Subcutaneous abdominal adipose tissue (tissue), 5 donors: ENCODE measurements at regions not wholly inside any gene's neighbourhood (a gene's known extent, or its start where the extent isn't known, plus 50 kb on each side); places are given as distances from the start of the nearest gene placed in this dataset.

Experiments used
- H3K27ac ChIP-seq: one replicate; pipeline ENCODE4 v1.7.0; 2013; ENCODE audit warnings: low read depth, mild to moderate bottlenecking, inconsistent platforms, low read length, moderate library complexity
- H3K27me3 ChIP-seq, 5 donors: one replicate each; pipeline ENCODE4 v1.7.0; 2013; ENCODE audit warnings: low read length in 5 of 5, inconsistent platforms in 1 of 5; ENCODE audit not compliant: control insufficient read depth in 5 of 5, insufficient read depth in 4 of 5
- H3K36me3 ChIP-seq, 5 donors: one replicate each; pipeline ENCODE4 v1.7.0; 2013; ENCODE audit warnings: low read length in 5 of 5; ENCODE audit not compliant: control insufficient read depth in 5 of 5, insufficient read depth in 5 of 5
- H3K4me1 ChIP-seq, 5 donors: one replicate each; pipeline ENCODE4 v1.7.0; 2013; ENCODE audit warnings: low read length in 5 of 5, mild to moderate bottlenecking in 3 of 5, moderate library complexity in 1 of 5; ENCODE audit not compliant: control insufficient read depth in 5 of 5, insufficient read depth in 5 of 5
- H3K4me3 ChIP-seq, 5 donors: one replicate each; pipeline ENCODE4 v1.7.0; 2013; ENCODE audit warnings: low read length in 5 of 5, low read depth in 1 of 5
- H3K9ac ChIP-seq, 5 donors: one replicate each; pipeline ENCODE4 v1.7.0; 2013; ENCODE audit warnings: low read length in 5 of 5, mild to moderate bottlenecking in 4 of 5, moderate library complexity in 3 of 5
- H3K9me3 ChIP-seq, 5 donors: one replicate each; pipeline ENCODE4 v1.7.0; 2013; ENCODE audit warnings: low read length in 5 of 5; ENCODE audit not compliant: control insufficient read depth in 5 of 5
- donor health status: healthy.
- donor health status: healthy.
- donor health status: healthy.
- donor health status: healthy.
- donor health status: healthy.

- no peak overlapping the region for H3K27ac ChIP-seq
- H3K9me3 ChIP-seq = no peaks in the 10 kb centered on the region
- H3K4me1 ChIP-seq = peaks cover 0 to 8% (median 0%) of the 10 kb centered on the region in 5 donors
- no peak overlapping the region for H3K9ac ChIP-seq
- no peaks in the 10 kb centered on the region for H3K36me3 ChIP-seq
- H3K27me3 ChIP-seq = peaks cover 4 to 22% (median 11%) of the 10 kb centered on the region in 5 donors
- no peak overlapping the region for H3K4me3 ChIP-seq
These were observed 76.7 kb downstream of the FRMPD3 start for GRCh38 chrX:107526141-107526540.

DNA sequence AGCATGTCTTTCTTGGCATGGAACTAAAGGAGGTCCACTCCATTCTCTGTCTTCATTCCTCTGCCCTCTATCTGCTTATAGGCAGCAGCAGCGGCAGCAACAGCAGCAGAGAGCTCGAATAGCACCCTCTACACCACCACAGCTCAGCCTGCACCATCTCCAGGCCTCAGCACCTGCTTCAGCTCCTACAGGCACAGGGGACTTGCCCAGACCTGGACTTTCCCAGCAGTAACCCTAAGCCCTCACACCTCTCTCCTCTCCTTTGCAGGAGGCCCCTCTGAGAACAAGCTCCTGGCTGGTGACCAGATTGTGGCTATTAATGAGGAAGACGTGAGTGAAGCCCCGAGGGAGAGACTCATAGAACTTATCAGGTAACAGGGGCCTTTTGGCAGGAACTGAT is 80.7 kb downstream of the FRMPD3 start:
- Histone ChIP-seq H3K4me3 (no peak overlapping the region), H3K27ac (no peak overlapping the region), H3K4me1 (peaks cover 0 to 8% (median 0%) of the 10 kb centered on the region in 5 donors), H3K27me3 (peaks cover 0 to 22% (median 11%) of the 10 kb centered on the region in 5 donors), H3K36me3 (no peaks in the 10 kb centered on the region), H3K9me3 (no peaks in the 10 kb centered on the region), H3K9ac (no peak overlapping the region)

DNA sequence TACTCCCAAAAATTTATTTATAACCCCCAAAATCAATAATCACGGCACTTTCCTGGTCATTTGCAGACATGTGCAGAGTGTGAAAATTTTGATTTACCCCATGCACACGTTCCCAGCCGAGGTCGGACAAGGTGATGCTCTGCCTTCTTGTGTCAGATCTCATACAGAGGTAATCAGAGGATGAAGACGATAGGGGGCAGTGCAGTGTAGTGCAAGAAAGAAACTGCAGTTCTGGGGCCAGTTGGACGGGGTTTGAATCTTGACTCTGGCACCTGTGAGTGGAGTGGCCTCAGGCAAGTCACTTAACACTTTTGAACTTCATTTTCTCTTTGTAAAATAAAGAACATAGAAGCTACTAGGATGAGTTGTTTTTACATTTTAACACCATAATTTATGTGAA is 88.4 kb downstream of the FRMPD3 start:
- Histone ChIP-seq H3K27me3 (peaks cover 0 to 22% (median 6%) of the 10 kb centered on the region in 5 donors), H3K36me3 (no peaks in the 10 kb centered on the region)

DNA sequence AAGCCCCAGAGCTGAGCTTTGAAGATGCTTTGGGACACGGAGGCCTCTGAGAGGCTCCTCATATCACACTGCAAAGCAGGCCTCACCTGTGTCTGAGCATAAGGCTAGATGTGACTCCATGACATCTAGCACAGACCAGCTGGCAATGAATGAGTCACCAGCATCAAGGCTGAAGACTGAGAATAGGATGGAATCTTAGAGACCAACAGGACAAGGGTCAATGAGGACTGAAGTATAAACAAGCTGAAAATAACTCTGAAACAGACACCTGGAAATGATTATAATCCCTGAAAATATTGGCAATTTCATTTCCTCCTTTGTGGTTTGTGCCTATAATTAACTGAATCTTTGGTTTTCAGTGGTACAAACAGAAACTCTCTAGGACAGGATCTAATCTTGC is 87.1 kb upstream of the PRPS1 start:
- Histone ChIP-seq H3K9me3 (no peaks in the 10 kb centered on the region), H3K27me3 (peaks cover 0 to 16% (median 4%) of the 10 kb centered on the region in 5 donors), H3K4me1 (no peaks in the 10 kb centered on the region), H3K9ac (no peak overlapping the region), H3K4me3 (no peak overlapping the region), H3K36me3 (no peaks in the 10 kb centered on the region), H3K27ac (no peak overlapping the region)

More for the DNA sequence above, 88.4 kb downstream of the FRMPD3 start:
- H3K27ac ChIP-seq = no peak overlapping the region
- H3K4me1 ChIP-seq = no peaks in the 10 kb centered on the region
- H3K9me3 ChIP-seq = no peaks in the 10 kb centered on the region
- no peak overlapping the region for H3K9ac ChIP-seq
- no peak overlapping the region for H3K4me3 ChIP-seq

DNA sequence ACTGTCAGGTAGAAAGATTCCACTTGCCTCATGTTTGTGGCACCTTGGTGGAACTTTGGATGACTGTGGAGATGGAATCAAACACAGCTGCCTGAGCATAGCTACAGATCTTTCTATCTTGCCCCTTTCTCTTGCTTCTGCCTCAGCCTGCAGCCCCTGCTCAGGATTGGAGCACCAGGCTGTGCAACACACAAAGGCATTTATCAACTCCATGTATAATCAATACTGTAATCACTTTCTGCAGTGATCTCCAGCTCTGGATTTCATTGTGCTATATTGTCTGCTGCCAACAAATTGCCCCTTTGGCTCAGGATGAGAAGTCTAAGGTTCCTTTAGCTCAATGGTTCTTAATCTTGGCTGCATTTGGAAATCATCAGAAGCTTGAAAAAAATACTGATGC is 86.3 kb upstream of the PRPS1 start:
- H3K9ac ChIP-seq = no peak overlapping the region
- no peak overlapping the region for H3K4me3 ChIP-seq
- no peaks in the 10 kb centered on the region for H3K36me3 ChIP-seq
- H3K27me3 ChIP-seq = peaks cover 0 to 15% (median 7%) of the 10 kb centered on the region in 5 donors
- H3K9me3 ChIP-seq = no peaks in the 10 kb centered on the region
- no peak overlapping the region for H3K27ac ChIP-seq
- H3K4me1 ChIP-seq = no peaks in the 10 kb centered on the region

DNA sequence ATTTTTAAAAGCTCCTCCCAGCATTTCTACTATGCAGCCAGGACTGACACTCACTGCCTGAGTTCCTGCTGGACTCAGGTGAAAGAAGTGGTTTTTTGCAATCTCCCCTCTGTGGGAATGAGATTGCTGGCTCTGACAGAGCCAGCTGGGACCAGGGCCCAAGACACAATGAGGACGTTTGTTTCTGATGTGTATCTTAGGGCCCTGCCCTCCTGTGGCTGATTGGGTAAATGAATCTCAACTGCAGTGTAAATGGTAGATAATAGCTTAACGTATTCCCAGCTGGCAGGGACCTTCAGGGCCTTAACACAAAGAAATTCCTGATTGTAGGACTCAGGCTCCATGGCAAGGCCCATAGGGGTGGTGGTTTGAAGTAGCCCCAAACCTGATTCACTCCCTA is 85.8 kb upstream of the PRPS1 start:
- no peak overlapping the region for H3K9ac ChIP-seq
- no peak overlapping the region for H3K4me3 ChIP-seq
- no peaks in the 10 kb centered on the region for H3K9me3 ChIP-seq
- peaks cover 0 to 14% (median 11%) of the 10 kb centered on the region in 5 donors for H3K27me3 ChIP-seq
- no peak overlapping the region for H3K27ac ChIP-seq
- no peaks in the 10 kb centered on the region for H3K36me3 ChIP-seq
- H3K4me1 ChIP-seq = no peaks in the 10 kb centered on the region

GRCh38 chrX:107547621-107548020 is 80.7 kb upstream of the PRPS1 start:
- Histone ChIP-seq H3K27me3 (peaks cover under 1 to 23% (median 11%) of the 10 kb centered on the region in 5 donors), H3K27ac (no peak overlapping the region), H3K9me3 (no peaks in the 10 kb centered on the region), H3K36me3 (no peaks in the 10 kb centered on the region), H3K9ac (no peak overlapping the region), H3K4me3 (no peak overlapping the region), H3K4me1 (no peaks in the 10 kb centered on the region)

GRCh38 chrX:107548775-107549174 is 79.5 kb upstream of the PRPS1 start:
- H3K9ac ChIP-seq = no peak overlapping the region
- H3K36me3 ChIP-seq = no peaks in the 10 kb centered on the region
- H3K4me1 ChIP-seq = no peaks in the 10 kb centered on the region
- peaks cover 8 to 23% (median 12%) of the 10 kb centered on the region in 5 donors for H3K27me3 ChIP-seq
- no peaks in the 10 kb centered on the region for H3K9me3 ChIP-seq
- H3K27ac ChIP-seq = no peak overlapping the region
- no peak overlapping the region for H3K4me3 ChIP-seq

GRCh38 chrX:107549504-107549903 is 78.8 kb upstream of the PRPS1 start:
- Histone ChIP-seq H3K4me3 (no peak overlapping the region), H3K27ac (no peak overlapping the region), H3K36me3 (no peaks in the 10 kb centered on the region), H3K27me3 (peaks cover 8 to 23% (median 11%) of the 10 kb centered on the region in 5 donors), H3K9me3 (no peaks in the 10 kb centered on the region), H3K4me1 (no peaks in the 10 kb centered on the region), H3K9ac (no peak overlapping the region)

GRCh38 chrX:107551546-107551945 is 76.8 kb upstream of the PRPS1 start:
- Histone ChIP-seq H3K9me3 (no peaks in the 10 kb centered on the region), H3K27me3 (peaks cover 8 to 17% (median 8%) of the 10 kb centered on the region in 5 donors), H3K27ac (no peak overlapping the region), H3K4me1 (no peaks in the 10 kb centered on the region), H3K36me3 (no peaks in the 10 kb centered on the region), H3K4me3 (no peak overlapping the region), H3K9ac (no peak overlapping the region)

- Histone ChIP-seq H3K9ac (no peak overlapping the region), H3K4me1 (no peaks in the 10 kb centered on the region), H3K36me3 (no peaks in the 10 kb centered on the region), H3K27me3 (peaks cover 0 to 12% (median 8%) of the 10 kb centered on the region in 5 donors), H3K27ac (no peak overlapping the region), H3K9me3 (no peaks in the 10 kb centered on the region), H3K4me3 (no peak overlapping the region)
These were observed 75.4 kb upstream of the PRPS1 start for GRCh38 chrX:107552930-107553329.
